ENCODE measurements at regions not wholly inside any gene's neighbourhood (a gene's known extent, or its start where the extent isn't known, plus 50 kb on each side); places are given as distances from the start of the nearest gene placed in this dataset.

- H3K4me1 ChIP-seq: no peaks in the 10 kb centered on the region
- no peak for DNase-seq
- H3K9ac ChIP-seq (ENCODE audit: low read depth in 2 of 2, low read length in 2 of 2): no peak overlapping the region
- no peaks in the 10 kb centered on the region for H3K9me3 ChIP-seq
- H3K27ac ChIP-seq: no peak overlapping the region
- no peak overlapping the region for H3K4me3 ChIP-seq
- TF ChIP-seq, protein P1, sequence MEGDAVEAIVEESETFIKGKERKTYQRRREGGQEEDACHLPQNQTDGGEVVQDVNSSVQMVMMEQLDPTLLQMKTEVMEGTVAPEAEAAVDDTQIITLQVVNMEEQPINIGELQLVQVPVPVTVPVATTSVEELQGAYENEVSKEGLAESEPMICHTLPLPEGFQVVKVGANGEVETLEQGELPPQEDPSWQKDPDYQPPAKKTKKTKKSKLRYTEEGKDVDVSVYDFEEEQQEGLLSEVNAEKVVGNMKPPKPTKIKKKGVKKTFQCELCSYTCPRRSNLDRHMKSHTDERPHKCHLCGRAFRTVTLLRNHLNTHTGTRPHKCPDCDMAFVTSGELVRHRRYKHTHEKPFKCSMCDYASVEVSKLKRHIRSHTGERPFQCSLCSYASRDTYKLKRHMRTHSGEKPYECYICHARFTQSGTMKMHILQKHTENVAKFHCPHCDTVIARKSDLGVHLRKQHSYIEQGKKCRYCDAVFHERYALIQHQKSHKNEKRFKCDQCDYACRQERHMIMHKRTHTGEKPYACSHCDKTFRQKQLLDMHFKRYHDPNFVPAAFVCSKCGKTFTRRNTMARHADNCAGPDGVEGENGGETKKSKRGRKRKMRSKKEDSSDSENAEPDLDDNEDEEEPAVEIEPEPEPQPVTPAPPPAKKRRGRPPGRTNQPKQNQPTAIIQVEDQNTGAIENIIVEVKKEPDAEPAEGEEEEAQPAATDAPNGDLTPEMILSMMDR (IDR thresholded peaks at IDR 0.05): no peak
- H3K36me3 ChIP-seq: no peaks in the 10 kb centered on the region
- intact Hi-C loops (cut with DNase I): no loop called here
- no peaks in the 10 kb centered on the region for H3K27me3 ChIP-seq
Observed at GRCh38 chr6:23499549-23499948, 626.5 kb upstream of the NRSN1 start.

GRCh38 chr6:23503173-23503572 is 622.8 kb upstream of the NRSN1 start:
- Histone ChIP-seq H3K4me3 (no peak overlapping the region), H3K36me3 (no peaks in the 10 kb centered on the region), H3K27me3 (no peaks in the 10 kb centered on the region), H3K27ac (no peak overlapping the region), H3K4me1 (no peaks in the 10 kb centered on the region), H3K9ac (ENCODE audit: low read depth in 2 of 2, low read length in 2 of 2) (no peak overlapping the region), H3K9me3 (no peaks in the 10 kb centered on the region)
- no peak for DNase-seq
- TF ChIP-seq, protein P1 (IDR thresholded peaks at IDR 0.05): no peak
- intact Hi-C loops (cut with DNase I): no loop called here

- H3K27me3 ChIP-seq: no peaks in the 10 kb centered on the region
- DNase-seq: no peak
Observed at GRCh38 chr6:23505026-23505425, 621.0 kb upstream of the NRSN1 start.

GRCh38 chr6:23510778-23511510 is 615.1 kb upstream of the NRSN1 start:
- DNase-seq: no peak
- intact Hi-C loops (cut with DNase I): no loop called here

More at GRCh38 chr6:23505026-23505425, 621.0 kb upstream of the NRSN1 start:
- Histone ChIP-seq H3K9me3 (no peaks in the 10 kb centered on the region), H3K4me1 (no peaks in the 10 kb centered on the region), H3K36me3 (no peaks in the 10 kb centered on the region), H3K4me3 (no peak overlapping the region), H3K9ac (ENCODE audit: low read depth in 2 of 2, low read length in 2 of 2) (no peak overlapping the region), H3K27ac (no peak overlapping the region)
- intact Hi-C loops (cut with DNase I): no loop called here
- TF ChIP-seq, protein P1 (IDR thresholded peaks at IDR 0.05): no peak

GRCh38 chr6:23511817-23512216 is 614.2 kb upstream of the NRSN1 start:
- no peak overlapping the region for H3K27ac ChIP-seq
- H3K36me3 ChIP-seq: no peaks in the 10 kb centered on the region
- no peak for DNase-seq
- TF ChIP-seq, protein P1 (IDR thresholded peaks at IDR 0.05): no peak
- no peaks in the 10 kb centered on the region for H3K9me3 ChIP-seq
- intact Hi-C loops (cut with DNase I): no loop called here
- H3K4me3 ChIP-seq: no peak overlapping the region
- H3K27me3 ChIP-seq: no peaks in the 10 kb centered on the region
- no peak overlapping the region for H3K9ac ChIP-seq (ENCODE audit: low read depth in 2 of 2, low read length in 2 of 2)
- no peaks in the 10 kb centered on the region for H3K4me1 ChIP-seq

More at GRCh38 chr6:23510778-23511510, 615.1 kb upstream of the NRSN1 start:
- no peak overlapping the region for H3K4me3 ChIP-seq
- no peak overlapping the region for H3K9ac ChIP-seq (ENCODE audit: low read depth in 2 of 2, low read length in 2 of 2)
- no peaks in the 10 kb centered on the region for H3K4me1 ChIP-seq
- TF ChIP-seq, protein P1 (IDR thresholded peaks at IDR 0.05): no peak
- no peaks in the 10 kb centered on the region for H3K36me3 ChIP-seq
- H3K27ac ChIP-seq: no peak overlapping the region
- H3K9me3 ChIP-seq: no peaks in the 10 kb centered on the region
- no peaks in the 10 kb centered on the region for H3K27me3 ChIP-seq
